ENCODE measurements at regions not wholly inside any gene's neighbourhood (a gene's known extent, or its start where the extent isn't known, plus 50 kb on each side); places are given as distances from the start of the nearest gene placed in this dataset.

DNA sequence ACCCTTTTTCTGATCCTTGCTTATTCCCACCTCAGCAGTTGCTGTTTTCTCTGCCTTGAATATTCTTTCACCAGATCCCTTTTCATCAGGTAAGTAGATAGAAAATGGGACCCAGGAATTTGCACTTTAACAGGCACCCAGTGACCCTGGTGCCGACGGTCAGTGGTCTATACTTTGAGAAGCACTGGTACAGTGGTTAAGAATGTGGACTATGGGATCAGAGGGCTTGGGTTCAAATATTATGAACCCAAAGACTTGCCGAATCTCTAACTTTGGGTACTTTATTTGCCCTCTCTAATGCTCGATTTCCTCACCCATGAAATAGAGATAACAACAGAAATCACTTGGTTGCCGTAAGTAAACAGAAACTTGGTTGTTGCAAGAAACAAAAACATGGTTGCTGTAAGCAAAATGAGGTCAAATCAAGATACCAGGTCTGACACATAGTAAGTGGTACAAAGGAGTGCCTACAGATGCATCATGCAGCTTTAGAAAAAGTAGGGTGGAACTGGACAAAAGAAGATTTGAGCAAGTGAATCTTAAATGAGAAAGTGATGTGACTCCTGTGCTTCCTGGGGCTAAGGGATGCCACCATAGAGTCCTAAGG is 69.5 kb upstream of the GLS start:
- H3K27me3 Mint-ChIP-seq: no peaks in the 10 kb centered on the region
- H3K27ac Mint-ChIP-seq: peak overlapping the region; percentile 14
- H3K4me3 Mint-ChIP-seq: no peak overlapping the region
- no peak for ATAC-seq (replicated peaks)
- peaks cover 9% of the 10 kb centered on the region for H3K4me1 Mint-ChIP-seq
- H3K36me3 Mint-ChIP-seq (ENCODE audit: low read depth): no peaks in the 10 kb centered on the region
- H3K9me3 Mint-ChIP-seq: peaks cover under 1% of the 10 kb centered on the region

DNA sequence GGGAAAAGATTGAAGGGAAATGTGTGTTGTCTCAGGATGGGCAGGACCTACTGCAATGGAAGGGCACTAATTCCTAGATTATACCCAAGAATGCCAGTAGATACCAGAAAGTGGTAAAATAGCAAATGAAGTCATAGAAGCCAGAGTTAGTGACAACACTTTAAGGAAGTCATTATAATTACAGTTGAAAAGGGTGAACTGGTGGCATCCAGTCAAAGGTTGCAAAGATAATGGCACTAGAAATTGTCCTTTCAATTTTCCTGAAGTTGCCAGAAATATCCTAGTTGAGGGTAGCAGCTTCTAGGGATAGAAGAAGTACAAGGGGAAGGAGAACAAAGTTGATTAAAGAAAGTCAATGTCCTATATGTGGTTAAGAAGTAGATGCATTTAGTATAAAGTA is 68.8 kb upstream of the GLS start:
- peaks cover 9% of the 10 kb centered on the region for H3K4me1 Mint-ChIP-seq
- H3K27ac Mint-ChIP-seq: peak overlapping the region; percentile 14
- no peak overlapping the region for H3K4me3 Mint-ChIP-seq
- peaks cover 7% of the 10 kb centered on the region for H3K9me3 Mint-ChIP-seq
- no peak for ATAC-seq (replicated peaks)
- H3K36me3 Mint-ChIP-seq (ENCODE audit: low read depth): no peaks in the 10 kb centered on the region
- no peaks in the 10 kb centered on the region for H3K27me3 Mint-ChIP-seq

DNA sequence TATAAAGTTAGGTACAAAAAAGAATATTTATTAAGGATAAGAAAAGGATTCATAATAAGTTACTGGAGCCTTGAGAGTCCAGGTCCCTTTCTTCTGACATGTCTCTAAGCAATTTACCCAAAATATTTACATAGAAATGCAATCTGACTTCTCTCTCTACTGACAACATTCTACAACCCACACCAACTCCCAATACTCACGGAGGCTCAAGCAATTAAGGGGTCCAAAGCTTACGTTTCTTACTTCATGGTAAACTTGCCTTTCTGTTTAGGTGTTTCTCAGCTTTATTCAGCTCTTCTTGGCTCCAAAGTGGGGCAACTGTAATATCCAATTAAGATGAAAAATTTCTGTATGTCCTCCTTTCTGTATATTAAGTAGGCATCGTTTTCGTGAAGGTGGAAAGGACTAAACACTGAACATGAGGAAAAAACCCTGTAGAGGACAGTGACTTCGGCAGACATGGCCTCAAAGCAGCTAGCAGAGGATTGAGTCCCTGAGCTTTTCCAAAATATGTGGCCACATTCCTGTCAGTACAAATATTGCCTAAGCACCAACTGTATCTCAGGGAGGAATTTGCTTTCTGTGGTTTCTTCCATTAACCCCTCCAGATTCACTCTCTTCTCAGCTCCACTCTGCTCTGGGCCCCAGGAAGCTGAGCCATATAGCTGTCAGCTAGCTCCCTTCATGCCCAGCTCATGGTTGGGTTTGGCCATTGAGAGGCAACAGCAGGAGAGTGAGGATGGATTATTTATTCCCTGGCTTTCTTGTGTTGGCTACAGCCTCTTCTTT is 67.9 kb upstream of the GLS start:
- no peak overlapping the region for H3K27ac Mint-ChIP-seq
- H3K4me3 Mint-ChIP-seq: no peak overlapping the region
- H3K9me3 Mint-ChIP-seq: peaks cover 11% of the 10 kb centered on the region
- ATAC-seq (replicated peaks): no peak
- H3K36me3 Mint-ChIP-seq (ENCODE audit: low read depth): no peaks in the 10 kb centered on the region
- peaks cover 9% of the 10 kb centered on the region for H3K4me1 Mint-ChIP-seq
- no peaks in the 10 kb centered on the region for H3K27me3 Mint-ChIP-seq

DNA sequence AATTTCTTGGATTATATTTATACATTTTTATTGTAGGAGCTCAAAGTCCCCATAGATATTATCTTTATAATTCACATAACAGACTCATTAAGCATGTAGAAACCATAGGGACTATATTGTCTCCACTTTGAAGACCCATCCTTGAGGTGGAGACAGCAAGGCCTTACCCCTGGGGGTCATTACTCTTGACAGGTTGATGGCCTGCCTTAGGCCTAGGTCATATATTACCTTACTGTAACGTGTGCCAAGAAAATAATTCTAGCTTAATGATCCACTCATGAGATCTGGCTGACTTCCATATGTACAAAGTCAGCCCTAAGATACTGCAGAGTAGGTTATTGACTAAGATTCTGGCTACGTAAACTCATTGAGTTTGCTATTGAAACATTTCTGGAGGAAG is 65.4 kb upstream of the GLS start:
- Mint-ChIP-seq H3K4me1 (peaks cover 2% of the 10 kb centered on the region), H3K27me3 (no peaks in the 10 kb centered on the region), H3K4me3 (no peak overlapping the region), H3K27ac (no peak overlapping the region), H3K9me3 (peaks cover 11% of the 10 kb centered on the region), H3K36me3 (ENCODE audit: low read depth) (no peaks in the 10 kb centered on the region)
- ATAC-seq (replicated peaks): no peak

DNA sequence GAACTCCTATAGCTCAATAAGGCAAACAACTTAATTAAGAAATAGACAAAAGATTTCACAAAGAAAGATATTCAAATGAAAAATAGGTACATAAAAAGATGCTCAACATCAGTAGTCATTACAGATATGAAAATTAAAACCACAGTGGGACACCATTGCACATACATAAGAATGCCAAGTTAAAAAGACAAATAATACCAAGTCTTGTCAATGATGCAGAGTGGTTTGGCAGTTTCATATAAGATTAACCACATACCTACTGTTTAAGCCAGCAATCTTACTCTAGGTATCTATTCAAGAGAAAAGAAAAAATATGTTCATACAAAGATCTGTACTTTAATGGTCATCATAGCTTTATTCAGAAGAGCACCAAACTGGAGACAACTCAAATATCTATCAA is 63.5 kb upstream of the GLS start:
- H3K36me3 Mint-ChIP-seq (ENCODE audit: low read depth): no peaks in the 10 kb centered on the region
- ATAC-seq (replicated peaks): peak; percentile 85

DNA sequence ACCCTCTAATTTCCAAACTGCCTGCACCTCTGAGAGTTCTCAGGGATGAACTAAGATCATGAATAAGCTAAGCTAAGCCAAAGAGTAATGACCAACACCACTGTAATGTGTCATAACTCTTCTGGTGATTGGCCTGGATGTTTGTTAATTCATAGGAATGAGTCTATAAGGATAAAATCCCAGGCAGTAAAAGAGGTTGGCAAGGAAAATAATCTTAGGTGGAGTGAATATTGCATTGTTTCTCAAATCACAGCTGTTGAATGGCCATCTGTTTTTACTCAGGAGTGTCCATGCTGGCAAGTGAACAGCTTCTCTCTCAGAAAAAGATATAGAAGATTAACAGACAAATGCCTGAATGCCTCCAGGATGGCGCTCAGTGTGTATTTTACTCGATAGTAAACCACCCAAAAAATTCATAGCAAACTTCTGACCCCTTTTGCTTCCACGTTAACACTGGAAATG is 60.8 kb upstream of the GLS start:
- no peak overlapping the region for H3K27ac Mint-ChIP-seq
- ATAC-seq (replicated peaks): no peak
- no peak overlapping the region for H3K4me3 Mint-ChIP-seq
- peaks cover 14% of the 10 kb centered on the region for H3K9me3 Mint-ChIP-seq
- no peaks in the 10 kb centered on the region for H3K36me3 Mint-ChIP-seq (ENCODE audit: low read depth)
- H3K4me1 Mint-ChIP-seq: no peaks in the 10 kb centered on the region
- H3K27me3 Mint-ChIP-seq: no peaks in the 10 kb centered on the region

More for the DNA sequence above, 63.5 kb upstream of the GLS start:
- Mint-ChIP-seq H3K4me3 (no peak overlapping the region), H3K9me3 (peaks cover 14% of the 10 kb centered on the region), H3K4me1 (no peaks in the 10 kb centered on the region), H3K27ac (peak overlapping the region; percentile 1), H3K27me3 (no peaks in the 10 kb centered on the region)

DNA sequence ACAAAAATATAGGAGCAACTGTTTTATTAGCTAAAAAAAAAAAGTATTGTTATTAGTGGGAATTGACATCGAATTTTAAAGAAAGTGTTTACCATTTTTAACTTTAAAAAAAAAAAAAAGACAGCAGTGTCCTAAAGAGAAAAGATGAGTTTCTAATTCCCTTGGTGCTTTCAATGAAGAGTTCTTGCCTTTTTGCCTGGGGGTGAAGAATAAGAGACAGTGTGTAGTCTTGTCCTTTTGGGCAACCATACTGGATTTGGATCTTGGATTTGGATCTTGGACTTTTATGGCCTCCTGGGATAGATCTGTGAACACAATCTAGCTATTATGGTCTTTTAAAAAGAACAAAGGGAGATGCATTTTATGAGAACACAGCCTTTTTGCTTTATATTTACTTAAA is 60.2 kb upstream of the GLS start:
- no peak overlapping the region for H3K4me3 Mint-ChIP-seq
- H3K36me3 Mint-ChIP-seq (ENCODE audit: low read depth): no peaks in the 10 kb centered on the region
- no peaks in the 10 kb centered on the region for H3K4me1 Mint-ChIP-seq
- ATAC-seq (replicated peaks): no peak
- H3K9me3 Mint-ChIP-seq: peaks cover 14% of the 10 kb centered on the region
- no peaks in the 10 kb centered on the region for H3K27me3 Mint-ChIP-seq
- no peak overlapping the region for H3K27ac Mint-ChIP-seq

DNA sequence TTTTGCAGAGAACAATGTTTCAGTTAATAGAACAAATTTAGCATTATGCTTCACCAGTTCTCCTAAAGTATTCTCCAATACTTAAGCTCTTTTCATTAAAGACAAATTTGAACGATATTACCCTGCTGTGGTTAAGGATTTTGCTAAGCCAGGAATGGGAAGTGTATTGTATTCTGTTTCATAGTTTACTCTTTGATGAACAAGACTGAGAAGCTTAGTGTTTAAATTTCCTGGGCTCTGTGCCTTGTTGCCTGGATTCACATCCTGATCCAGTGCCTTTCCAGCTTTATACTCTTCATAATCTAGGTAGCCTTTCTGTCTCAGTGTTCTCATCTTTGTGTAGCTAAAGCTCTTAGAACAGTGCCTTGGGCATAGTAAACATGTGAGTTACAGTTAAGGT is 58.6 kb upstream of the GLS start:
- ATAC-seq (replicated peaks): no peak
- H3K4me1 Mint-ChIP-seq: no peaks in the 10 kb centered on the region
- H3K4me3 Mint-ChIP-seq: no peak overlapping the region
- H3K27me3 Mint-ChIP-seq: no peaks in the 10 kb centered on the region
- no peak overlapping the region for H3K27ac Mint-ChIP-seq
- H3K36me3 Mint-ChIP-seq (ENCODE audit: low read depth): no peaks in the 10 kb centered on the region
- peaks cover 7% of the 10 kb centered on the region for H3K9me3 Mint-ChIP-seq

DNA sequence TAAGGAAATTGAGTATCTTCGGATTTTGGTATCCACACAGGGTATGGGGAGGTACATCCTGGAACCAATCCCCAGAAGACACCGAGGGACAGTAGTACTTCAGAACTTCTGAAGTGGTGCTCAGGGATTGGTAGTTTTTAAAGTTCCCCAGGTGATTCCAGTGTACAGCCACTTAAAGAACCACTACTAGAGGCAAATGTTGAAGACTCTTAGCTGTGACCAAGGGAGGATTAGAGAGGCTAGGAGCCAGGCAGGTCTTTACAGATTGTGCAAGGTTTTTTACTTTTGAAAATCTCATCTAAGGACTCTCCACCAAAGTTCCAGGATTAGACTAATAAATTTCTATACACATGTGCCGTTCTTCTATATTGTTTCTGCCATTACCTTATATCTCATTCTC is 52.9 kb upstream of the GLS start:
- Mint-ChIP-seq H3K4me3 (no peak overlapping the region), H3K4me1 (no peaks in the 10 kb centered on the region), H3K9me3 (no peaks in the 10 kb centered on the region), H3K27ac (no peak overlapping the region), H3K27me3 (no peaks in the 10 kb centered on the region), H3K36me3 (ENCODE audit: low read depth) (no peaks in the 10 kb centered on the region)
- no peak for ATAC-seq (replicated peaks)

DNA sequence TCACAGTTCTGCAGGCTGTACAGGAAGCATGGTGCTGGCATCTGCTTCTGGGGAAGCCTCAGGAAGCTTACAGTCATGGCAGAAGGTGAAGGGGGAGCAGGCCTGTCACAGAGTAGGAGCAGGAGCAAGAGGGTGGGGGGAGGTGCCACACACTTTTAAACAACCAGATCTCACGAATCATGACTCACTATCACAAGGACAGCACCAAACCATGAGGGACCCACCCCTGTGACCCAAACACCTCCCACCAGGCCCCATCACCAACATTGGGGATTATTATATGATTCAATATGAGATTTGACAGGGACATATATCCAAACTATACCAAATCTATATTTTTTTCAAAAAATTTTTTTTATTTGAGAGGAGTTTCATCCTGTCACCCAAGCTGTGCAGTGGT is 51.0 kb upstream of the GLS start:
- Mint-ChIP-seq H3K27ac (no peak overlapping the region), H3K27me3 (peaks cover 1% of the 10 kb centered on the region), H3K9me3 (no peaks in the 10 kb centered on the region), H3K4me3 (no peak overlapping the region), H3K4me1 (peaks cover 1% of the 10 kb centered on the region), H3K36me3 (ENCODE audit: low read depth) (no peaks in the 10 kb centered on the region)
- ATAC-seq (replicated peaks): peak; percentile 63

All from activated T-helper 17 cell treated with anti-CD3 and anti-CD28 coated beads, Interleukin-2, amount 50 U/mL, for 72 hours (primary cell).